Cardiac muscle cell (in vitro differentiated cells and primary cell): ENCODE measurements at regions not wholly inside any gene's neighbourhood (a gene's known extent, or its start where the extent isn't known, plus 50 kb on each side); places are given as distances from the start of the nearest gene placed in this dataset.

Experiments
- DNase-seq, 2 donors: peaks; one replicate each; pipeline versions ENCODE4 v3.0.0 to v3.0.0-alpha.2; 2010 to 2017; ENCODE audit warnings: low read depth in 1 of 2, low spot score in 1 of 2
- H3K27ac ChIP-seq: fragments of 200-600 bp; sonication (generic); 2 replicates; pipeline ENCODE4 v1.5.1; 2016
- H3K27me3 ChIP-seq: fragments of 200-600 bp; sonication (generic); 2 replicates; pipeline ENCODE4 v1.6.0; 2016; ENCODE audit warnings: control low read depth
- H3K36me3 ChIP-seq: fragments of 200-600 bp; sonication (generic); 2 replicates; pipeline ENCODE4 v1.5.1; 2016; ENCODE audit warnings: control low read depth
- H3K4me1 ChIP-seq: fragments of 200-600 bp; sonication (generic); 2 replicates; pipeline ENCODE4 v1.8.1; 2017; ENCODE audit warnings: low read depth, mild to moderate bottlenecking, mixed run types
- H3K4me3 ChIP-seq: fragments of 200-600 bp; sonication (generic); 2 replicates; pipeline ENCODE4 v1.5.1; 2016; ENCODE audit warnings: mild to moderate bottlenecking
- H3K9me3 ChIP-seq: fragments of 200-600 bp; sonication (generic); 2 replicates; pipeline ENCODE4 v1.5.1; 2017; ENCODE audit warnings: low read depth, mild to moderate bottlenecking, control low read depth
- TF ChIP-seq, protein P1 (sequence below): IDR thresholded peaks from 2 replicates; pipeline ENCODE4 v1.5.1; 2012; ENCODE audit warnings: low read depth, mild to moderate bottlenecking, low read length

DNA sequence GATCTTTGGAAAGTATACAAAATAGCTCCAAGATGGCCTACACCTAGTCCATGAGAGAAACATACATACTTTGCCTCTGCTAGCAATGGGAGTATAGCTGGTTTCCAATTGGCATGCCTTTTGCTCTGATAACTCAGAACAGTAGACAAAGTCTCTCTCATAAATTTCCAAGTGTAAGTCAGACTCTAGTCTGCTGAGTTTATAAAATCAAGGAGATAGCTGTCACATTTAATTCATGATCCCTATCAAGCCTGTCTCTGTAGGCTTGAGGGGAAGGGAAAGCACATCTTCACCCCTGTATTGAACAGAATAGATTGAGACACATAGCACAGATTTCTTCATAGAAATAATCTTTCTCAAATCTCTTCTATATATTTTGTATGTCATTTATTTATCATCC lies 87.8 kb upstream of the HTR1B start:
- Histone ChIP-seq H3K27ac (no peak overlapping the region), H3K4me3 (no peak overlapping the region), H3K9me3 (no peaks in the 10 kb centered on the region), H3K36me3 (no peaks in the 10 kb centered on the region), H3K27me3 (no peaks in the 10 kb centered on the region), H3K4me1 (no peaks in the 10 kb centered on the region)
- no peak for DNase-seq
- TF ChIP-seq, protein P1, sequence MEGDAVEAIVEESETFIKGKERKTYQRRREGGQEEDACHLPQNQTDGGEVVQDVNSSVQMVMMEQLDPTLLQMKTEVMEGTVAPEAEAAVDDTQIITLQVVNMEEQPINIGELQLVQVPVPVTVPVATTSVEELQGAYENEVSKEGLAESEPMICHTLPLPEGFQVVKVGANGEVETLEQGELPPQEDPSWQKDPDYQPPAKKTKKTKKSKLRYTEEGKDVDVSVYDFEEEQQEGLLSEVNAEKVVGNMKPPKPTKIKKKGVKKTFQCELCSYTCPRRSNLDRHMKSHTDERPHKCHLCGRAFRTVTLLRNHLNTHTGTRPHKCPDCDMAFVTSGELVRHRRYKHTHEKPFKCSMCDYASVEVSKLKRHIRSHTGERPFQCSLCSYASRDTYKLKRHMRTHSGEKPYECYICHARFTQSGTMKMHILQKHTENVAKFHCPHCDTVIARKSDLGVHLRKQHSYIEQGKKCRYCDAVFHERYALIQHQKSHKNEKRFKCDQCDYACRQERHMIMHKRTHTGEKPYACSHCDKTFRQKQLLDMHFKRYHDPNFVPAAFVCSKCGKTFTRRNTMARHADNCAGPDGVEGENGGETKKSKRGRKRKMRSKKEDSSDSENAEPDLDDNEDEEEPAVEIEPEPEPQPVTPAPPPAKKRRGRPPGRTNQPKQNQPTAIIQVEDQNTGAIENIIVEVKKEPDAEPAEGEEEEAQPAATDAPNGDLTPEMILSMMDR = no peak

GRCh38 chr6:77561768-77562314 lies 91.0 kb upstream of the MEI4 start:
- H3K27me3 ChIP-seq = no peaks in the 10 kb centered on the region
- no peaks in the 10 kb centered on the region for H3K9me3 ChIP-seq
- H3K27ac ChIP-seq = no peak overlapping the region
- DNase-seq = no peak
- no peak overlapping the region for H3K4me3 ChIP-seq
- no peaks in the 10 kb centered on the region for H3K36me3 ChIP-seq
- no peaks in the 10 kb centered on the region for H3K4me1 ChIP-seq
- TF ChIP-seq, protein P1 = no peak

DNA sequence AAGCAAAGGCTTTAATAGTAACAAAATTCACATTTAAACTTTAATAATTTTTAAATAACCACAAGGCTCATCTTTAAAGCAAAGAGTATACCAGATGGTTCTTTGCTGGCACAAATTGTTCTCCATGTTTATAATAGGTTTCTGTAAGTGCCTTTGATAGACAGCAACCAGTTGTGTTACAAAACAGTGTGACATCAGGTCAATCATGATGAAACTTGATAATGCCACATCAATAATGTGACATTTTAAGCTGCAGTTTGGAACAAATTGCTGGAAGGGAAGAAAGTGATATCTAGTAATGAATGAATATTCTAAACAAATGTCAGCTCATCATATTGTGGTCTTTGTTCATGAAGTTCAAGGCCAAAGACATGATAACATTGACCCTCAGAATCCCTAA lies 87.5 kb upstream of the MEI4 start:
- Histone ChIP-seq H3K4me3 (no peak overlapping the region), H3K9me3 (no peaks in the 10 kb centered on the region), H3K27me3 (no peaks in the 10 kb centered on the region), H3K4me1 (no peaks in the 10 kb centered on the region), H3K27ac (no peak overlapping the region), H3K36me3 (no peaks in the 10 kb centered on the region)
- TF ChIP-seq, protein P1 = no peak
- DNase-seq = no peak

GRCh38 chr6:77566235-77566634 lies 86.6 kb upstream of the MEI4 start:
- H3K4me1 ChIP-seq = no peaks in the 10 kb centered on the region
- TF ChIP-seq, protein P1 = no peak
- no peaks in the 10 kb centered on the region for H3K36me3 ChIP-seq
- H3K9me3 ChIP-seq = no peaks in the 10 kb centered on the region
- H3K27me3 ChIP-seq = peaks cover 3% of the 10 kb centered on the region
- no peak overlapping the region for H3K4me3 ChIP-seq
- H3K27ac ChIP-seq = no peak overlapping the region
- DNase-seq = no peak

GRCh38 chr6:77568570-77568969 lies 84.3 kb upstream of the MEI4 start:
- Histone ChIP-seq H3K27ac (no peak overlapping the region), H3K4me3 (no peak overlapping the region), H3K27me3 (peaks cover 4% of the 10 kb centered on the region), H3K4me1 (no peaks in the 10 kb centered on the region), H3K9me3 (no peaks in the 10 kb centered on the region), H3K36me3 (no peaks in the 10 kb centered on the region)
- DNase-seq = no peak
- TF ChIP-seq, protein P1 = no peak

DNA sequence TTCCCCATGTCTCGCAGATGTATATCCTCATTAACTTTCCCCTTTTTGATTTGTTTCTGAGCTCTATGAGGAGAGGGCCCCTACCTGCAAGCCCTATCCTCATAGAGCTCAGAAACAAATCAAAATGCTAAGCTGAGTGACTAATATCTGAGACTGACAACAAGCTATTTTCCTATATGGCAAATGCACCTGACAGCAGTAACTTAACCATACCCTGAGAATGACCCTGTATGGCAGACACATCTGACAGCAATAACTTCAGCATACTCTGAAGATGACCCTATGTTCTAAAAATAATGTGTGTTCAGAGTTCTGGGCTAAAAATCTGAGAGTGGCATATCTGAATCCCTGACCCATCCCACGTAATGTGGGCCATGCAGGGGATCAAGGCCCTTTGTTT lies 79.0 kb upstream of the MEI4 start:
- no peaks in the 10 kb centered on the region for H3K36me3 ChIP-seq
- H3K9me3 ChIP-seq = no peaks in the 10 kb centered on the region
- no peak overlapping the region for H3K27ac ChIP-seq
- TF ChIP-seq, protein P1 = no peak
- DNase-seq = no peak
- H3K4me3 ChIP-seq = no peak overlapping the region
- H3K27me3 ChIP-seq = peaks cover 4% of the 10 kb centered on the region
- H3K4me1 ChIP-seq = no peaks in the 10 kb centered on the region
